ENCODE measurements at regions not wholly inside any gene's neighbourhood (a gene's known extent, or its start where the extent isn't known, plus 50 kb on each side); places are given as distances from the start of the nearest gene placed in this dataset.

GRCh38 chr2:5937321-5937720, 245.1 kb downstream of the SOX11 start:
- Histone ChIP-seq H3K27ac (ENCODE audit: low read length in 2 of 2) (no peak overlapping the region), H3K9me3 (ENCODE audit: control extremely low read depth in 1 of 3, control insufficient read depth in 2 of 3, insufficient read depth in 1 of 3, low read length in 2 of 3) (peaks cover 0 to 36% (median 0%) of the 10 kb centered on the region in 3 donors), H3K79me2 (ENCODE audit: control insufficient read depth, insufficient read depth, low read length) (no peaks in the 10 kb centered on the region), H3K36me3 (replicated peaks in 1 of 2; ENCODE audit: control extremely low read depth in 1 of 2, control insufficient read depth in 1 of 2, extremely low read depth in 1 of 2, insufficient read depth in 2 of 2, low read length in 1 of 2) (no peaks in the 10 kb centered on the region), H3K9ac (ENCODE audit: low read length) (no peak overlapping the region), H3K4me1 (ENCODE audit: control insufficient read depth in 2 of 2, insufficient read depth in 2 of 2, low read length in 2 of 2) (peaks cover 0 to 5% of the 10 kb centered on the region in 2 donors), H3K4me2 (replicated peaks; ENCODE audit: low read depth, low read length, poor library complexity, severe bottlenecking) (no peak overlapping the region), H2AFZ (ENCODE audit: insufficient read depth, low read depth, low read length, poor library complexity, severe bottlenecking) (no peak overlapping the region), H3K4me3 (ENCODE audit: control extremely low read depth in 1 of 5, extremely low read depth in 1 of 5, insufficient read depth in 1 of 5, low read depth in 2 of 5, low read length in 4 of 5) (no peak overlapping the region), H3K27me3 (replicated peaks in 1 of 4; ENCODE audit: control extremely low read depth in 1 of 4, control insufficient read depth in 3 of 4, insufficient read depth in 4 of 4, low read length in 3 of 4) (no peaks in the 10 kb centered on the region), H4K20me1 (ENCODE audit: control insufficient read depth, insufficient read depth, low read length, poor library complexity, severe bottlenecking) (no peaks in the 10 kb centered on the region)
- ChIA-PET CTCF (no interaction called here), POLR2A (no interaction called here)
- DNase-seq, result no peak
- no peak overlapping the region for H3K27ac Mint-ChIP-seq
- peaks cover 1% of the 10 kb centered on the region for H3K4me1 Mint-ChIP-seq
- TF ChIP-seq EZH2 (IDR thresholded peaks at IDR 0.05; ENCODE audit: borderline replicate concordance, insufficient read depth, low read depth, low read length, poor library complexity, severe bottlenecking) (no peak), CTCF (IDR thresholded peaks at IDR 0.05) (no peak)
- no peak overlapping the region for H3K4me3 Mint-ChIP-seq
- WGBS (ENCODE audit: insufficient coverage), result 70% methylated on average over 3 of the region's 4 CpGs
- intact Hi-C loops (cut with micrococcal nuclease), result no loop called here
- no peak for ATAC-seq (ENCODE audit: low read depth)
- H3K9me3 Mint-ChIP-seq (ENCODE audit: insufficient read depth), result no peaks in the 10 kb centered on the region
- no peaks in the 10 kb centered on the region for H3K27me3 Mint-ChIP-seq

- intact Hi-C loops (cut with micrococcal nuclease), result no loop called here
- DNase-seq (no peak), ATAC-seq (ENCODE audit: low read depth) (no peak)
- Mint-ChIP-seq H3K27ac (no peak overlapping the region), H3K9me3 (ENCODE audit: insufficient read depth) (no peaks in the 10 kb centered on the region), H3K27me3 (no peaks in the 10 kb centered on the region), H3K4me1 (peaks cover 4% of the 10 kb centered on the region), H3K4me3 (no peak overlapping the region)
- TF ChIP-seq EZH2 (IDR thresholded peaks at IDR 0.05; ENCODE audit: borderline replicate concordance, insufficient read depth, low read depth, low read length, poor library complexity, severe bottlenecking), result no peak
- TF ChIP-seq CTCF (IDR thresholded peaks at IDR 0.05), result no peak
- Histone ChIP-seq H3K79me2 (ENCODE audit: control insufficient read depth, insufficient read depth, low read length) (no peaks in the 10 kb centered on the region), H3K9ac (ENCODE audit: low read length) (no peak overlapping the region), H3K27me3 (replicated peaks in 1 of 4; ENCODE audit: control extremely low read depth in 1 of 4, control insufficient read depth in 3 of 4, insufficient read depth in 4 of 4, low read length in 3 of 4) (no peaks in the 10 kb centered on the region), H3K9me3 (ENCODE audit: control extremely low read depth in 1 of 3, control insufficient read depth in 2 of 3, insufficient read depth in 1 of 3, low read length in 2 of 3) (peaks cover 0 to 31% (median 0%) of the 10 kb centered on the region in 3 donors), H3K36me3 (replicated peaks in 1 of 2; ENCODE audit: control extremely low read depth in 1 of 2, control insufficient read depth in 1 of 2, extremely low read depth in 1 of 2, insufficient read depth in 2 of 2, low read length in 1 of 2) (no peaks in the 10 kb centered on the region), H3K4me3 (ENCODE audit: control extremely low read depth in 1 of 5, extremely low read depth in 1 of 5, insufficient read depth in 1 of 5, low read depth in 2 of 5, low read length in 4 of 5) (no peak overlapping the region), H3K4me2 (replicated peaks; ENCODE audit: low read depth, low read length, poor library complexity, severe bottlenecking) (no peak overlapping the region), H3K4me1 (ENCODE audit: control insufficient read depth in 2 of 2, insufficient read depth in 2 of 2, low read length in 2 of 2) (peaks cover 0 to 6% of the 10 kb centered on the region in 2 donors), H3K27ac (ENCODE audit: low read length in 2 of 2) (no peak overlapping the region), H2AFZ (ENCODE audit: insufficient read depth, low read depth, low read length, poor library complexity, severe bottlenecking) (no peak overlapping the region), H4K20me1 (ENCODE audit: control insufficient read depth, insufficient read depth, low read length, poor library complexity, severe bottlenecking) (no peaks in the 10 kb centered on the region)
- ChIA-PET POLR2A (no interaction called here), CTCF (no interaction called here)
- whole genome bisulfite sequencing (ENCODE audit: insufficient coverage), result 70% methylated on average over 10 of the region's 12 CpGs
Observed at GRCh38 chr2:5937851-5938565, 245.8 kb downstream of the SOX11 start.

Measured in B cell (primary cell).